DMS 273 (cell line): ENCODE measurements at regions not wholly inside any gene's neighbourhood (a gene's known extent, or its start where the extent isn't known, plus 50 kb on each side); places are given as distances from the start of the nearest gene placed in this dataset.

Experiments
- DNase-seq: peaks from one replicate; lab custom pipeline; 2025; ENCODE audit not compliant: unreplicated experiment; lab: John Stamatoyannopoulos, UW

DNA sequence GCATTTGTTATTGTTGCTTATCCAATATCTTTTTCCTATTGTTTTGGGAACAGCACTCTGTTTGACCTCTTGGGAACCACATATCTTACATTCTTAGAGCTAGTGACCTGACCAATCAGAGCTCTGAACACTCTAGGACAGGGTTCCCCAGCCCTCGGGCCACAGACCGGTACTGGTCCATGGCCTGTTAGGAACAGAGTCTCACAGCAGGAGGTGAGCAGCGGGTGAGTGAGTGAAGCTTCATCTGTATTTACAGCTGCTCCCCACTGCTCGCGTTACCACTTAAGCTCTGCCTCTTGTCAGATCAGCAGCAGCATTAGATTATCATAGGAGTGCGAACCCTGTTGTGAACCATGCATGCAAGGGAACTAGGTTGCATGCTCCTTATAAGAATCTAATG lies 226.0 kb upstream of the TSHZ2 start:
- DNase-seq = no peak

DNA sequence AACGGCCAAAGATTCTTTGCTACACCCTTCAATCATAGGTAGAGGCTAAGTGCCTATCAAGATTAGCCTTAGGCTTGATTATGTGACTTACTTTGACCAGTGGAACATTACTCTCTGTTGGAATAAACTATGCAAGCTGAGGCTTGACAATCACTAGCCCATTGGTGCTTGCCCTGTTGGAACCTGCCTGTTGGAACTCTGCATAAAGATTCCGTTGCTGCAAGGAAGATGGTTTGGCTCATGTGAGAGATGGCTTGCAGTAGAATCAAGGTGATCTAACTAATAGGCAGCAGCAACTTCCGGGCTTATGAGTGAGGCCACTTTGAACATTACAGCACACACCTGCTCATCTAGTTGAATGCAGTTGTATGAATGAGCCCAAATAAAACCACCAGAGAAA lies 227.7 kb upstream of the TSHZ2 start:
- DNase-seq = no peak

DNA sequence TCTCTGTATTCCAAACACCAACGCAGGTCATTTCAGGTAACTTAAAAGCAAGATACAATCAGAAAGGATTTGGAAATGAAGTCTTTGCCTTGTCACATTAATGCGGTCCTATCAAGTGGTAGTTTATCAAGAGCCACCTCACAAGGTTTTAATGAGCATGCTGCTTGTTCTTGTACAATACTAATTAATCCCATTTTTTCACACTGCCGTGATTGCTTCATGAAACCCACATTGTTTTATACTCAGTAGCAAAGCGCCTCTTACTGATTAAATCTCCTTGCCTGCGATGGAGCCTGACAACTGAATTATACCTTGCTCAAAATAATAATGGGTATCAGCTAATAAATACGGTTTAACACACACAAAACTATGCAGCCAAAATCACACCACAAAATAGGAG lies 234.1 kb upstream of the TSHZ2 start:
- no peak for DNase-seq

DNA sequence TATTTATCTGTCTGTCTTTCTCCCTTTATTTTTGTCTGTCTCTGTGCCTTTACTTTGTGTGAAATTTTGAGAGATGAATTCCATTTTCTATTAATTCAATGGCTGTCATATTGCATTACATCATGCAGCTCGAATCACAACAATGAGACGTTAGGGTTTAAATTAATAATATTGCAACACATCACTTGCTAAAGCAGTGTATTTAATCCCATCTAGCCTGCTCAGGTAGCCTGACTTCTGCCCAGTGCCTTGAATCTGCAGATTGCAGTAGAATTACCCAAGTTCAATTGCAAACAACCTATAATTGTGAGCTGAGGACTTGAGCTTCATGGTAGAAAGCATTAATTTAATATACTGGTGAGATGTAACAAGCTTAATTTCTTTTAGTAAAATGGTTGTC lies 235.7 kb upstream of the TSHZ2 start:
- DNase-seq = no peak

DNA sequence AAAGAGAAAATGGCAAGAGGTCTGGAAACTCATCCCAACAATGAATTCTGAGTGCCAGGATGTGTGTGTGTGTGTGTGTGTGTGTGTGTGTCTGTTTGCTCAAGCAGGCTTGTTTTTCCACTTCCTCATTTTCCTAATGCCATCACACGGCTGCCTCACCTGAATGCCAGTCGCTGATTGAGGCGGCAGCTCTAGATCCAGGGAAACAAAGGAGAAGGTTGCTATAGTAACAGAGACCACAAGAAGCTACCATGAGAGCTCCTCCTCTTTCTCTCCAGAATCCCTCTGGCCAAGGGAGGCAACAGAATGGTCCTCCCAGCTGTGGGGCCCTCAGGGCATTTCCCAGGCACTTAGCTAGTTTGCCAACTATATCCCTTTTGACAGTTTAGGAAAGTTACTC lies 241.1 kb upstream of the TSHZ2 start:
- DNase-seq = no peak

DNA sequence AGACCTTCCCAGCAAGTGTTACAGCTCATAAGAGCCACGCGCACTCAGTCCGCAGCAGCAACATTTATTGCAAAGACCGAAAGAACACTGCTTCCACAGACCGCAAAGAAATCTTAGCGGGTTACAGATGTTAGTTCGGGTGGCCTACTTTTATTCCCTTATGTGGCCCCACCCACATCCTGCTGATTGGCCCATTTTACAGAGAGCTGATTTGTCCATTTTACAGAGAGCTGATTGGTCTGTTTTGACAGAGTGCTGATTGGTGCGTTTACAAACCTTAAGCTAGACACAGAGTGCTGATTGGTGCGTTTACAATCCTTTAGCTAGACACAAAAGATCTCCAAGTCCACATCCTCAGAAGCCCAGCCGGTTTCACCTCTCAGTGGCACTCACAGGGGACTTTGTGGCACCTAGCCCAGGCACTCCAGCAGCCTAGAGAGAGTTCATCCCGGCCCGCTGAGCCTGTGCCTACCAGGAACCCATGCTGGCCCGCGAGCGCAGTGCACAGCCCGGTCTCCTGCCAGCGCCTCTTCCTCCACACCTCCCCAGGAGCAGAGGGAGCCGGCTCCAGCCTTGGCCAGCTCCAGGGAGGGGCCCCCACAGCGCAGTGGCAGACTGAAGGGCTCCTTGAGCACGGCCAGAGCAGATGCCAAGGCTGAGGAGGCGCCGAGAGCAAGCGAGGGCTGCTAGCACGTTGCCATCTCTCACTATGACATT lies 244.3 kb upstream of the TSHZ2 start:
- DNase-seq = no peak

DNA sequence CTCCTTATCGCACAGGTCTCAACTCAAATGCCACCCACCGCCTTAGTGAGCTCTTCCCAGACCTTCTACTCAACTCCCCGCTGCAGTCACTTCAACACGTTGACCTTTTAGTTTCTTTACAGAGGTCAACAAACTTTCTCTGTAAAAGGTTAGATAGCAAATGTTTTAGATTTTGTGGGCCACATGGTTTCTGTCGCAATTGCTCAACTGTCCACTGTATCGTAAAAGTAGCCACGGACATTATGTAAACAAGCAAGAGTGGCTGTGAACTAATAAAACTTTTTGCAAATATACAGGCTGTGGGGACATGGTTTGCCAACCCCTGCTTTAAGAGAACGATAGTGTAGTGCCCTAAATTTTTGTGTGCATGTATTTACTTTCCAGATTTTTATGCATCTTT lies 247.6 kb upstream of the TSHZ2 start:
- DNase-seq = no peak

DNA sequence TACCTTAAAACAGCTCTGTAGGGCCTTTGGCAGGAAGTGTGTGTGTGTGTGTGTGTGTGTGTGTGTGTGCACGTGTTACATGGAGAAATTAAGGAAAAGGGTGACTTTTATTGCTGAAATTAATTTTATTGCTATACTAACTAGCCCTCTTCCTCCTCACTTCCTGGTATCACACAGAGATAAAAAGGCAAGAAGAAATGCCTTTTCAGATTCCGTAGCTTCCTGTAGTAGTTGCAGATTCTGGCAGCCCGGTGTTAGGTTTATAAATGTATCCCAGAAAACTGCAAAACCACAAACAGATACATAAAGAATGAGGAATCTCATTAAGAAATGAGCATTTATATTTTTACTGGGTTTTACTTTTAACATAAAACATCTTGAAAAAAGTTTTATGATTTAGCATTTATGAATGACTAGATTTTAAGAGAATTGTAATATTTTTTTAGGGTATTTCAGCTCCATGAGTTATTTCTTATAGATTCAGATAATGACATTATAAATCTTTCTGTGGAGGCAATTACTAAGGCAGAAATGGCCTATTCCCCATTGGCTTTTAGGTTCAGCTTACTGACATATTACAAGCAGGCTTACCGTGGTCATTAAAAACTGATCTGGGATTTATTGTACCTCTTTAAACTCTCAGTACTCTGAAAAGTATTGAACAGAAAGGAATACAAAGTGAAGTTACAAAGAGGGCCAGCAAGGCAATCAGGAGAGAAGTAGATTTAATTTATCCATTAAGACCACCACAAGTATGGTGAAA lies 249.1 kb upstream of the TSHZ2 start:
- no peak for DNase-seq

DNA sequence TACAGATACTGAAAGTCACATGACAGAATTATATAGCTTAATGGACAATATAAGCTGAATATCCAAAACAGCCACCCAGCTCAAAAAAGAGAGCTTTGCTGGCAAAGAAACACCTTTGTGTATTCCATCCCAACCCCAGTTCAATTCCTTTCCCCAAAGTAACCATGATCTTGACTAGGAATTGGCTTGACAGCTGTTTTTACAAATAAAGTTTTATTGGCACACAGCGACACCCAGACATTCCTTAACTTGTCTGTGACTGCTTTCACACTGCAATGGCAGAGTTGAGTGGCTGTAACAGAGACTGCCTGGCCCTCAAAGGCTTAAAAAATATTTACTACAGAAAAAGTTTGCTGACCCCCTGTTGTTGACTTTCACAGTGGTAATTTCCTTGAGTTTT lies 264.0 kb upstream of the TSHZ2 start:
- no peak for DNase-seq

DNA sequence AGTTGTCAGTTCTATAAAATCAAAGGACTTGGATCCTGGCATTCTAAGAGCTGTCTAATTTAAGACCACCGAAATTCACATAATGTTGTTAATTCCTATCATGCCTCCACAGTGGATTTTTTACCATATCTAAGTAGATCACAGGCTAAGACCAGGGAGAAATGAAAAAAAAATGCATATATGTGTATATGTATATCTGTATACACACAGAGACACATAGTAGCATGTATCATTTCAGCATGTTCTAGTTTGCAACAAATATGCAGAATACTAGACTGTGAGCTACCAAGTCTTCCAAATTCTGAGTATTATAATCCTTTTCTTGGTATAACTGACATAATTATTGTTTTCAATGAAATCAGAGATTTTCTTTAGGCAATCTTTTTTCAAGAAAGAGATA lies 267.6 kb upstream of the TSHZ2 start:
- no peak for DNase-seq

DNA sequence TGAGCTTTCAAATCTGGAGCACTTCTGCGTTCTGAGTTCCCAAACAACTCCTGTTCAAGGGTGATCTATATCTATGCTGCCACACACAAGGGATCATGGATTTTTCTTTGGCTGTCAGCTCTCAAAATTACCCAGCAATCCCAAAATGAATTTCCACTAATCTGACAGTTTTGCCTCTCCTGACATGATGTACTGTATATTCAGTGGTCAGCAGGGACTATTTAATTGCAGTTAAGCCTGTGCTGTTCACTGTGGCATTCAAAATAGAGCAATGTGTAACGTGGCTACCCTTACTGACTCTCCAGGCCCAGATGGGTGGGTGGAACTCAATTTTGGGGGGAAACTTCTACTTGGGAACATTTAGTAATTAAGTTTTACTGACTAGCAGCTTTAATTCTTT lies 283.8 kb upstream of the TSHZ2 start:
- no peak for DNase-seq

DNA sequence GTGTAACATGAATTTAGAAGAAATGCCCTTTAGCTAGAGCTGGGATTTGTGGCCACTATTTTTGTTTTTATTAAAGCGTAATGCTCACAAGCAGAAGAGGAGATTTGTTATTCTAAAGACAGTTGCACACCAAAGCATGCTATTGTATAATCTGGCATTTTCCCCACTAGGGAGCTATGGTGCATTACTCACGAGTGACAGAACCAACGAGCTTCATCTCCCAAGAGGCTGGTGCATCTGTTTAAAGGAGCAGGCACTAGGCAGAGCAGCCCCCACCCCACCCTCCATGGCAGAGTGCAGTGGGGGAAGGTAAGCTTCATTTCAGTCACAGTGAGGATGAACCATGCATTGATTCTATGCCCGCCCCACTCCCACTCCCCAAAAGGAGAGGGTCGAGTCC lies 287.3 kb upstream of the TSHZ2 start:
- DNase-seq = no peak

DNA sequence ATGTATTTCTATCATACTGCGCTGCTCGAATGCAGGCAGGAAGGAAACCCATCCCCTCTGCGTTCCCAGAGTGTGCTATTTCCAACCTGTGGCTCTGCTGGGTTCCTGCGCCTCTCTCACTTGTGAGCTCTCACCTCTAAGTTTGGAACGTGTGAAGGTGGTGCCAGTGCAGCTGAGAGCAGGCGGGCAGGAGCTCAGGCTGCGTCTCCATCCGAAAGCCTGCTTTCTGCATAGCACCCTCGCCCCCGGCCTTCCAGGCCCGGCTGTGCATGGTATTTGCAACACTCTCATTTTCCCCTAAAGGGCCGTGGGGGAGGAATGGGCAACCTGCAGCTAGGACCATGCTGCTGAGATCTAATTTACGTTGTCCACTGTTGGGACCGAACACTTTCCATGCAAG lies 288.0 kb upstream of the TSHZ2 start:
- DNase-seq = no peak

DNA sequence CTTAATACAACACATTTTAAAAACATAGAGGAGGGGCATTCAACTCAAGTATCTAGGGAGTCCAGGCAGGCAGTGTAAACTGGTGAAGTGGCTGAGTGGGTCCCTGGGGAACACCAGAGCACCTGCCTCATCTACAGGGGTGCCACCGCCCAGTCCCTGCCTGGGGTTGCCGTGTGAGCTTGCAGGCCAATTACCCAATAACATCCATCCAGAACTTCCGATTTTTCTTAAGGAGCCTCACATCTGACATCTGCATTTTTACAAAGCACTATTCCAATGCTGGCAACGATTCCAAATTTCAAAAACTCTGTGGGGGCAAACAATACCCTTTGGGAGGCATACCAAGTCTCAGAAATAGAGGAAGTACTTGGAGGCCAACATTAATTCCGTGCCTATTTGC lies 288.4 kb upstream of the TSHZ2 start:
- DNase-seq = no peak

DNA sequence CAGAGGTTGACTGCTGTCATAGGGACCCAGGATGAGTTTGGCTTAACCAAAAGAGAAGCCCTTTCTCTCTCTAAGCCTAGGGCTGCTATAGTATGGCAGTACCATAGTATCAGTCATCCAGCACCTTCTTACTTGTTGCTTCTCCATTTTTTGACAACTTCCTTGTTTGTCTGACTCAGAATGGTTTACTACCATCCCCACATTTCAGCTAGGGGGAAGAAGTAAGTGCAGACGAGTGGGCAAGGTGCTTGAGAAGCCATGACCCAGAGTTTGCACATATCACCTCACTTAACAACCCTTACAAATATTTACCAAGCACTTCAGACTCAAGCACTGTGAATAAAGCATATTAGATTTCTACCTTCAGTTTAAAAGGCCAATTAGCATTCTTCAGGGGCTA lies 289.9 kb upstream of the TSHZ2 start:
- no peak for DNase-seq

DNA sequence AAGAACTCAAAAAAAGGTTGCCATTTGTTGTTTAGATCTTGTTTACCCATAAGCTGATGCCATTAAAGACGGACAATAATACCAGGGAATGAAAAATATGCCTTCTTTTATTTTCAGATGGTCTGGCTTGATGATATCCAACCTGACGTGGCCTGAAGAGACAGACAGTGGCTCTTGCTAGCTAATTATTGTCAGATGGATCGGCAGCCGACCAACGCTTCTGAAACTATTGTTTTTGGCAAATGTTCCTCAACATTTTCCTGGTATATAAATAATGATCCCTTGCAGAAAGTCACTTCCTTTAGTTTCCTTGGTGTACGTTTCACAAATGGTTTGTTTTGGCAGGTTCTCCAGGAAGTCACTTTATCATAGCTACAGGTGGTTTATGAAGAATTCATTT lies 290.9 kb upstream of the TSHZ2 start:
- DNase-seq = no peak

DNA sequence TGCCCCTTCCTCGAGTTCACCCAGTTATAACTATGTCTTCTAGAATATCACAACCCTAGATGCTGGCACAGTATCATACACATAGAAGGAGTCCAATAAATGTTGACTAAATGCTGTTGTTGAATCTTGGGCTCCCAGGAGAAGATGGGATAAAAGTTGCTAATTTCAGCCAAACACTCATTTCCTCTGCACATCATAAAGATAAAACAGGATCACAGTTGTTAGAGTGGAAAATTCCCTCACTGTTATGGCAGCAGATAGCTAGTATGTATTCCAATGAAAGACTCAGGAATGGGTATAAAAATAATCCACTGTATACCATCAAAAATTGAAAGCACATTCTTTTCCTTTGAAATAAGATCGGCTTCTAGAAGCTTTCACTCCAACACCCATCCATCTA lies 294.9 kb upstream of the TSHZ2 start:
- DNase-seq = no peak

DNA sequence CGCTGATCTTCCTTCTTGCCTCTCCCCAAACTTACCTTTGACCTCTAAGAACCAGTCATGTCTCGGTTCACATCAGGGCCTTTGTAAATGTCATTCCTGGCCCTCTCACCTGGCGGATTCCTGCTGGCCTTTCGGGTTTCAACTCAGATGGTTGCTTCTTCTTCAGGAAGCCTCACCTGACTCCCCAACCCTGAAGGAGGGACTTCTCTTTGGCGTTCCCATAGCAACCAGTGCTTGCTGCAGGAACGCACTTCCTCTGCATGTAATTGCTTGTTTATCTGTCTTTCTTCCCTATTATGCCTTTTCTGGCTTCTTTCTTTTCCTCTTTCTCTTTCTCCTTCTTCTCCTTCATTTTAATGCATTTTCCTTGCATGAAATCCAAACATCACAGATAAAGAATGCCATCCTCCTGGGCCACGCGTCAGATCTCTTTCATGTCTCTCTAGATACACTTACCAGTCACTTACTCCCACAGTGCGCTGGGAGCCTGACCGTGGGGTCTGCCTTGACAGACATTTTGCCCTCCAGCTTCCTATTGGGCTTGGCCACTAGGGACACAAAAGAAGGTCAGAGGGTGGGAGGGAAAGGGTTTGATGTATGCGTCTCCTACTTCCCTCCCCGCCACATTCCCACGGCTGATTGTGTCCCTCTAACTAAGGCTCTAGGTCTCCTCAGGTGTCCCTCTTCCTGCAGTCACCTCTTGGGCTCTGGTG lies 295.7 kb upstream of the TSHZ2 start:
- DNase-seq = no peak

DNA sequence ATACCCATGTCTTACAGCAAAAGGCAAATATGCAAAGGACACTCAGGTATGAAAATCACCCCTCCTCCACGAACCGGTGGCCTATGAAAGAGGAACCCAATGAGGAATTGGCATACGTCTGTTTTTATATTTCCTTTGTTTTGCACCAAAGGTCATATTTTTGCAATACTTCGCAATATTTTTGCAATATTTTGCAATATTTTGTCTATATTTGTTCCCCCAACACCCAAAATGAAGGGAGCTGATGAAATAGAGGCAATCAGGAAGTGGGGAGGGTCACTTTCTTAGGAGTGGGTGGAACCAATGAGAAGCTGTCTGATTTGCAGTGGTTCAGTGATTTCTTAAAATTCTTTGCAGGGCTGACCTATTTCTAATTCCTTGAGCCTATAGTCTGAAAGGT lies 296.8 kb upstream of the TSHZ2 start:
- no peak for DNase-seq

DNA sequence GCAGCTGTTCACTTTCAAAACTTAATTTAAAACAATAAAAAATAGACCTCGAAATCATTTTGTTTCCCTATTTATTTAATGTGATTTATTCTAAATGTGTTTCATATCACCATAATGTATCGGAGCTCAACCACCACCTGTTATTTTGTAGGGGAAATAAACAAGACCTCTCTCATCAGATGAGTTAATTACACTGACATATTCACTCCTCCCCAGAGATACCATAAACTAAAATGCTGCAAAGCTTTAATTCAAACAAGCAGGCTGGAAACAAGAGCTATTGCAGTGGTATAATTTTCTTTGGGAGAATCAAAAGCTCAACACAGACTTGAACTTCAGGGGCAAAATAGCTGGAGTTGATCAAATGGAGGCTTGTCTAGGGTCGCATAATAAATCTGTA lies 303.5 kb upstream of the TSHZ2 start:
- DNase-seq = no peak

DNA sequence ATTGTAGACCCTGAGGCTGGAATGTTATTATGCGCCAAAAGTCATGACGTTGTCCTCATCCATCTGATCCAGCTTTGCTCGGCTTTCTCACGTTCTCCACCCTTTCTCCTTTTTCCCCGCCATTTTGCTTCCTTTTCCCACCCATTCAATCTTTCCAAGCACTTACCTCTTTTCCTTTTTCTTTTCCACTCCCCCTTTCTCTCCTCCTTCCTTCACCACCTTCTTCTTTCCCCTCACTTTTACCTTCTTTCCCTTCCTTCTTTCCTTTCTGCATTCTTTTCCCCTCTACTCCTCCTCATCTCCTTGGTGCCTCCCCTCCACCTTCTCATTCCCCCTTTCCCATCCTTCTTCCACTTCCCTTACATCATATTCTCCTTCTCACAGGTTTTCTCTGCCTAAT lies 304.8 kb upstream of the TSHZ2 start:
- DNase-seq = no peak

DNA sequence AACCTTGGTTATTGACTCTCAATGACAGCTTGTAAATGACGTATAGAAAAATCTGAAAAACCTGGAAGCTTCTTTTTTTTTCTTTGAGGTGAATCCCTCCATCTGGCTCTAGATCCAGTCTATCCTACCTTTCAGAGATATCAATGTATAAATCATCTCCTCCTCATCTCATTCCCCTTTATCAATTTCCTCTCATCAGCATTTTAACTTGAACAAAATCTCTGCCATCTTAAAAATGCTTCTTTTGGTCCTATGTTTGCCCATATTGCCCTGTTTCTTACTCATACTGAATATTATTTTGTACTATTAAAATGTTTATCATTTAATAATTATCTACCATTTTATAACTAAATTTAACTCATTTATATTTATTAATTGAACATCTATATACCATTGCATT lies 306.7 kb upstream of the TSHZ2 start:
- DNase-seq = no peak
